ENCODE measurements at regions not wholly inside any gene's neighbourhood (a gene's known extent, or its start where the extent isn't known, plus 50 kb on each side); places are given as distances from the start of the nearest gene placed in this dataset.
"Not testable (repeated sequence)": the region's sequence is repeated elsewhere in the genome, so short reads cannot be mapped to it uniquely, and the experiment has no call there.

- DNase-seq (ENCODE audit: low read depth in 4 of 4, low spot score in 3 of 4): no peak
Measured at GRCh38 chr1:195306281-195306680, 1302.0 kb downstream of the KCNT2 start.

- no peak for DNase-seq (ENCODE audit: low read depth in 4 of 4, low spot score in 3 of 4)
Measured at GRCh38 chr1:195294911-195295310, 1313.3 kb downstream of the KCNT2 start.

- DNase-seq (ENCODE audit: low read depth in 4 of 4, low spot score in 3 of 4): no peak
Measured at GRCh38 chr1:195278644-195279043, 1329.6 kb downstream of the KCNT2 start.

GRCh38 chr1:195275710-195276109 lies 1332.5 kb downstream of the KCNT2 start:
- no peak for DNase-seq (ENCODE audit: low read depth in 4 of 4, low spot score in 3 of 4)

GRCh38 chr1:195251900-195252299 lies 1356.3 kb downstream of the KCNT2 start:
- no peak for DNase-seq (ENCODE audit: low read depth in 4 of 4, low spot score in 3 of 4)

- DNase-seq (ENCODE audit: low read depth in 4 of 4, low spot score in 3 of 4): no peak
Measured at GRCh38 chr1:195243492-195243891, 1364.7 kb downstream of the KCNT2 start.

- no peak for DNase-seq (ENCODE audit: low read depth in 4 of 4, low spot score in 3 of 4)
Measured at GRCh38 chr1:195241066-195241465, 1367.2 kb downstream of the KCNT2 start.

GRCh38 chr1:195238313-195238712 lies 1369.9 kb downstream of the KCNT2 start:
- no peak for DNase-seq (ENCODE audit: low read depth in 4 of 4, low spot score in 3 of 4)

GRCh38 chr1:195236991-195237889 lies 1371.0 kb downstream of the KCNT2 start:
- no peak for DNase-seq (ENCODE audit: low read depth in 4 of 4, low spot score in 3 of 4)

GRCh38 chr1:195218428-195219212 lies 1389.6 kb downstream of the KCNT2 start:
- DNase-seq (ENCODE audit: low read depth in 4 of 4, low spot score in 3 of 4): no peak

GRCh38 chr1:195202241-195202640 lies 1406.0 kb downstream of the KCNT2 start:
- no peak for DNase-seq (ENCODE audit: low read depth in 4 of 4, low spot score in 3 of 4)

GRCh38 chr1:195200772-195201171 lies 1407.5 kb downstream of the KCNT2 start:
- no peak for DNase-seq (ENCODE audit: low read depth in 4 of 4, low spot score in 3 of 4)

- no peak for DNase-seq (ENCODE audit: low read depth in 4 of 4, low spot score in 3 of 4)
Measured at GRCh38 chr1:195197116-195197515, 1411.1 kb downstream of the KCNT2 start.

- no peak for DNase-seq (ENCODE audit: low read depth in 4 of 4, low spot score in 3 of 4)
Measured at GRCh38 chr1:195195423-195196057, 1412.7 kb downstream of the KCNT2 start.

GRCh38 chr1:195193134-195193533 lies 1415.1 kb downstream of the KCNT2 start:
- no peak for DNase-seq (ENCODE audit: low read depth in 4 of 4, low spot score in 3 of 4)

- DNase-seq (ENCODE audit: low read depth in 4 of 4, low spot score in 3 of 4): no peak
Measured at GRCh38 chr1:195188821-195189220, 1419.4 kb downstream of the KCNT2 start.

- DNase-seq (ENCODE audit: low read depth in 4 of 4, low spot score in 3 of 4): no peak
Measured at GRCh38 chr1:195186544-195186943, 1421.7 kb downstream of the KCNT2 start.

GRCh38 chr1:195185736-195186135 lies 1422.5 kb downstream of the KCNT2 start:
- DNase-seq (ENCODE audit: low read depth in 4 of 4, low spot score in 3 of 4): no peak

GRCh38 chr1:195185321-195185720 lies 1422.9 kb downstream of the KCNT2 start:
- DNase-seq (ENCODE audit: low read depth in 4 of 4, low spot score in 3 of 4): no peak

- no peak for DNase-seq (ENCODE audit: low read depth in 4 of 4, low spot score in 3 of 4)
Measured at GRCh38 chr1:195173753-195174152, 1434.5 kb downstream of the KCNT2 start.

GRCh38 chr1:195159795-195160194 lies 1448.4 kb downstream of the KCNT2 start:
- not testable (repeated sequence) for DNase-seq (ENCODE audit: low read depth in 4 of 4, low spot score in 3 of 4)
